CD4-positive, alpha-beta T cell treated with Interferon gamma for 1 hour (primary cell): ENCODE measurements at regions not wholly inside any gene's neighbourhood (a gene's known extent, or its start where the extent isn't known, plus 50 kb on each side); places are given as distances from the start of the nearest gene placed in this dataset.

Source experiments
- DNase-seq: peaks from one replicate; pipeline ENCODE4 v3.0.0-alpha.2; 2020

- no peak for DNase-seq
Measured at GRCh38 chr22:22144858-22145257, 99.7 kb upstream of the VPREB1 start.

- no peak for DNase-seq
Measured at GRCh38 chr22:22143448-22143847, 101.1 kb upstream of the VPREB1 start.

GRCh38 chr22:22142661-22143060, 101.9 kb upstream of the VPREB1 start:
- DNase-seq = no peak

DNA sequence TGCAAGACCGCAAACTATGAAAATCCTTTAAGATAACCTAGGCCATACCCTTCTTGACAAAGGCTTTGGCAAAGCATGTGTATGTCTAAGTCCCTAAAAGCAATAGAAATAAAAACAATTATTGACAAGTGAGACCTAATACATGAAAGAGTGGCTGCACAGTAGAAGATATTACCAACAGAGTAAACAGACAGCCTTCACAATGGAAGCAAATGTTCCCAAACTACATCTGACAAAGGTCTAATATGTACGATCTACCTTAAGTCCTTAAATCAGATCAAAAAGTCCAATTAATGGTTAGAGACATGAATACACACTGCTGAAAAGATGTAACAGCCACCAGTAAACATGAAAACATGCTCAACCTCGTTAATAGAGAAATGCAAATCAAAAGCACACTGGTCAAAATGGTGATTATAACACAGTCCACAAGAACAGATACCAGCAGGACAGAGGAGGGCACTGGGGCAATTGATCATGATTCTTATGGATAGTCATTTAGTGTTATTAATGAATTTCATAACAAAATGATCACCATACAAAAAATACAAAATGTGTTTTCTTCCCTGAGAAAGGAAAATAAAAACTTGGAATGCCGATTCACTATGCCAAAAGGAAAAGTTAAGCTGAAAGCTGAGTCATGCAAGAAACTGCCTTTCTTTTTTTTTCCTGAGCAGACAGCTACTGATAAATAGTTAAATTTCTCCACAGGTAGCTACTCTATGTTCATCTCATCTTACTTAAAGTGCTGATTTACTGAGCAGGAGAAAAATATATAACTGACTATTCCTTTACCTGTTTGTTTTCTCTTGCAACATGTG, 102.6 kb upstream of the VPREB1 start:
- DNase-seq = no peak

GRCh38 chr22:22141031-22141430, 103.6 kb upstream of the VPREB1 start:
- no peak for DNase-seq

GRCh38 chr22:22139364-22139763, 105.2 kb upstream of the VPREB1 start:
- no peak for DNase-seq

DNA sequence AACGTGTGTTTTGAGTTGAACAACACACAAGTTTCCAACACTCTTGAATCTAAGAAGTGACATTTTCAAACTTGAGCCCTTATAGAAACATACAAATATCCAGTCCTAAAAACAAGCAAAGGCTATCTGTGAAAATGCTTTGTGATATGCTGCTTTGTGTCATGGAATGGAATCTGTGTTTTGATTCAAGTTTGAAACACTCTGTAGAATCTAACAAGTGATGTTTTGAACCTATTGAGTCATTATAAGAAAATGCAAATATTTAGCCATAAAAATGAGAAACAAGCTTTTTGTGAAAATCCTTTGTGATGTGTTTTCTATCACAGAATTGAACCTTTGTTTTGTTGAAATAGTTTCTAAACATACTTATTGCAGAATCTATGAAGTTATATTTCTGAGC, 105.7 kb upstream of the VPREB1 start:
- no peak for DNase-seq

DNA sequence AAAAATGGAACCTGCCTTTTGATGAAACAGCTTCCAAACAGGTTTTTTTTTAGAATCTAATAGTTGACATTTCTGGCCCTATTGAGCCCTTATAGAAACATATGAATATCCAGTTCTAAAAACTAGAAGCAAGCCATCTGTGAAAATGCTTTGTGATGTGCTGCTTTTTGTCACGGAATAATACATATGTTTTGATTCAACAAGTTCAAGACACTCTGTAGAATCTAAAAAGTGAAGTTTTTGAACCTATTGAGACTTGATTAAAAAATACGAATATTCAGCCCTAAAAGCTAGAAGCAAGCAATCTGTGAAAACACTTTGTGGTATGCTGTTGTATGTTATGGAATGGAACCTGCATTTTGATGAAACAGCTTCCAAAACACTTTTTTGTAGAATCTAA, 106.7 kb upstream of the VPREB1 start:
- DNase-seq = no peak

DNA sequence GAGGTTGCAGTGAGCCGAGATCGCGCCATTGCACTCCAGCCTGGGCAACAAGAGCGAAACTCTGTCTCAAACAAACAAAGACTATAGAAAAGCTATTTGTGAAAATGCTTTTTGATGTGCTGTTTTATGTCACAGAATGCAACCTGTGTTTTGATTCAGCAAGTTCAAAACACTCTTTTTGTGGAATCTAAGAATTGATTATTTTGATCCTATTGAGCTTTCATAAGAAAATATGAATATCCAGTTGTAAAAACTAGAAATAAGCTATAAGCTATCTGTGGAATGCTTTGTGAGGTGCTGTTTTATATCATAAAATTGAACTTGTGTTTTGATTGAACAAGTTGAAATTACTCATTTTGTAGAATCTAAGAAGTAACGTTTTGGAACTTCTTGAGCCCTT, 110.7 kb upstream of the VPREB1 start:
- DNase-seq = no peak

DNA sequence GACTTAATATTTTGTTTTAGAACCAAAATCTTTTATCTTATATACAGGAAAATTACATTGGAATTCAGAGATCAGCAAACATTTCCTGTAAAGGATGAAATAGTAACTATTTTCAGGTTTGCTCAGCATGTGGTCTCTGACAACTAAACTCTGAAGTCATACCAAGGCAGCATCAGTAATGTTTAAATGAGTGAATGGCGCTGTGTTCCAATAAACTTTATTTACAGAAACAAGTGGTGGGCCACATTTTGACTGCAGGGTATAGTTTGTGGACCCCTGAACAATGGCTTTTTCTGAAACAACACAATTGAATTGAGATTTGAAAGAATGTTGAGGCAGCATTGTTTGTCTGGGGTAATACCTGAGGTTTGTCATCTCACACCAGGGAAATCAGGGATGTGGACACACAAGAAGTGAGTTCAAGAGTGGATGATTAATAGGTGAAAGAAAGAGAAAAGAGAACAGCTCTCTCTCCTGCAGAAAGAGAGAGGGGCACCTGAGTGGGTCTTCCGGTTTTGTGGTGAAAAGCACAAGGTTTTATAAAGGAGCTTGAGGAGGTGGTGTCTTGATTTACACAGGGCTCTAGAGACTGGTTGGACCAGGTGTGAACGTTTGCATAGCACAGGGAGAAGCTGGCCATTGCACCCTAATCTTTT, 113.5 kb upstream of the VPREB1 start:
- no peak for DNase-seq

DNA sequence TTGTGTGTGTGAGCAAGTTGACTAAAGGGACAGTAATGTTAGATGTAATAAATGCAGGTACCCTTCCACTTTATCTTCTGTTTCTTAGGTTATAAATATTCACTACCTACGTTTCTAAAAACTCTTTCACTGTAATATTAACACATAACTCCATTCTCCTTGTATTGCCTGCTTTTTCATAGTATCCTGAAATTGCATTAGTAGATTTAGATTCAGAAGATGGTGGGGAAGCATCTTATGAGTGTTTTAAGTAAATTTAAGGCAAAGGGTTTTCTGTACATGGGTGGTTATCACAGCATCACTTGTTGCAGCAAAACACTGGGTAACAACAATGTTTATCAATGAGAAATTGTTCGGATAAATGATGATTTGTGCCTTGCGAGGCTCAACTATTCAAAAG, 115.2 kb upstream of the VPREB1 start:
- DNase-seq = no peak

DNA sequence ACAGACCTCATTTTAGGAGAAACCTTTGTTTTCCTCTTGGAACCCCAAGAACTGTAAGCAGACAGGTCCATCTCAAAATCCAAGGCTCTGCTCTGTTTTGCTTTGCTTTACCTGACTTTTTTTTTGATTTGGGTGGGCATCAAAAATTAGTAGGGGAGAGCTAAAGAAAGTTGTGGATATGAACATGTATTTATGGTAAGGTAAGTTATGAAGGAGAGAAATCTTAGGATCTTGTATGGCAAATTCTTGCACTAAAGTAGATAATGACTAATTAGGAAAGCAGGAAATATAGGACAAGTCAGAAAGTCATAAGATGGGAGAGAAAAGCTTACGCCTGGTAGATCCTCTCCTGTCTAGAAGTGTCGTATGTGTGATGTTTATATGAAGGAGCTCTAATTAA, 116.1 kb upstream of the VPREB1 start:
- no peak for DNase-seq

GRCh38 chr22:22127100-22127499, 117.5 kb upstream of the VPREB1 start:
- no peak for DNase-seq

GRCh38 chr22:22125579-22126468, 118.8 kb upstream of the VPREB1 start:
- DNase-seq = no peak

DNA sequence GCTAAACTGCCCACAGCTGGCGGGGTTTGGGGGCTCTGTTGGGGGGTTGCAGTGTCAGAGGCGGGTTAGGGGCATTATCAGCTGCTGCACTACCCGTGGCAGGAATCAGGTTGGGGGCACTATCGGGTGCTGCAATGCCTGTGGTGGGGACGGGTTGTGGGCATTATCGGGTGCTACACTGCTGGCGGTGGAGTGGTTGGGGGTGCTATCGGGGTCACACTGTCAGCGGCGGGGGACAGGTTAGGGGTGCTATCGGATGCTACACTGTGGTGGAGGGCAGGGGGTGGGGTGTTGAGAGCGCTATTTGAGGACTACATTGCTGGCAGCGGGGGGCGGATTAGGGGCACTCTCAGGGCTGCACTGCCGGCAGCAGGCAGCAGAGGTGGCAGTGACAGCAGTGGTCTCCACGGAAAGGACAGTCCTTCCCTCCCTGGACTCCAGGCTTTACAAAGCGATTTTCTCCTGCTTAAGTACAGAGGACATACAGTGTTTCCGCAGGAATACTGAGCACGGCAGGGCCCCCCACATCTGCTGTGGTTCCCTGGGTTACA, 119.5 kb upstream of the VPREB1 start:
- no peak for DNase-seq

- DNase-seq = no peak
Measured at GRCh38 chr22:22124374-22124773, 120.2 kb upstream of the VPREB1 start.

- no peak for DNase-seq
Measured at GRCh38 chr22:22123960-22124278, 120.7 kb upstream of the VPREB1 start.

DNA sequence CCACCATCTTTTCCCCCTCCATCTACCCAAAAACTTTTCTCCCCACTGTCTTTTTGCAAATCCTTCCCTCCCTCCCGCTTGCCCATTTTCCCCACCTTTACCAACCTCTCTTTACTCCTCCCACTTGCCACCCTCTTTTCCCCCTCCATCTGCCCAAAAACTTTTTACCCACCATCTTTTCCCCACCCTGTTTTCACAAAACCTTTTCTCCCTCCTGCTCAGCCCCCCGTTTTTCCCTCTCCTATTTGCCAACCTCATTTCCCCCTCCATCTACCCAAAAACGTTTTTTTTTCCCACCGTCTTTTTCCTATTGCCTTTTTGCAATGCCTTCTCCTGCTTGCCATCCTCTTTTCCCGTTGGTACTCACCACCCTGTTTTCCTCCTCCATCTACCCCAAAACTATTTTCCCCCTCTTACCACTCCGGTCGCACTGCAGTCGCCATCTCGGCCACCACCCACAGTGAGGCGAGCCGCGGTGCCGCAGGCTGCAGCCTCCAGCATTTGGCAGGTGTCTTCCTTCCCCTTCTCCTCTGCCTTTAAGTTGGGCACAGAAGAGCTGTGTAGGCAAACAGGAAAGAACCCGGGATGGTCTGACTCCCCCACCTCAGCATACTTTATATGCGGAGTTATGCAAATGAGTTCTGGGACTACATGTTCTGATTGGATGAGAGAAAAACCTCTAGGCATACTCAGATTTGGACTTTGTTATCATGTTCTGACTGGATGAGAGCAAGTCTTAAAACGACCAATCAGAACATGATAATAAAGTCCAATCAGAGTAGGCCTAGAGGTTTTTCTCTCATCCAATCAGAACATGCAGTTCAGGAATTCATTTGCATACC, 121.2 kb upstream of the VPREB1 start:
- DNase-seq = no peak

DNA sequence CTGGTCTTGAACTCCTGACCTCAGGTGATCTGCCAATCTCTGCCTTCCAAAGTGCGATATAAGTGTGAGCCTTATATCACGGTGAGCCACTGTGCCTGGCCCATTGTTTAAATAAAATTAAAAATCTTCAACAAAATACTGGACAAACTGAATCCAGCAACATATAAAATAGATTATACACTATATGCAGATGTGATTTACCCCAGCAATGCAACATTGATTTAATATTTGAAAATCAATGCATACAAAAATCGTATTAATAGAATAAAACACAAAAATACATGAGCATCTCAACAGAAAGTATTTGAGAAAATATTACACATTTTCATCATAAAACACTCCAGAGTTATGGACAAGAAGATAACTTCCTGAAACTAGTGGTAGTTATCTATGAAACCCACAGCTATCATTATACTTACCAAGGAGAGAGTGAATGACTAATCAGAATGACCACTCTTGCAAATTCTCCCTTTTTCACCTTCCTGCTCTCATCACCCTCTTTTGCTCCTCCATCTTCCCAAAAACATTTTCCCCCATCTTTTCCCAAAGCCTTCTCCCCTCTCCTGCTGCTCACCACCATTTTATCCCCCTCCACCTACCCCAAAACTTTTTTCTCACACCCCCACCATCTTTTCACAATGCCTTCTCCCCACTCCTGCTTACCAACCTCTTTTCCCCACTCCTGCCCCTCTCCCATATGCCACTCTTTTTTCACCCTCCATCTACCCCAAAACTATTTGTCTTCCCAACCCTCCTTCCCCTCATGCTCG, 122.1 kb upstream of the VPREB1 start:
- DNase-seq = no peak

GRCh38 chr22:22121445-22121844, 123.1 kb upstream of the VPREB1 start:
- DNase-seq = no peak

- DNase-seq = no peak
Measured at GRCh38 chr22:22120160-22120559, 124.4 kb upstream of the VPREB1 start.

DNA sequence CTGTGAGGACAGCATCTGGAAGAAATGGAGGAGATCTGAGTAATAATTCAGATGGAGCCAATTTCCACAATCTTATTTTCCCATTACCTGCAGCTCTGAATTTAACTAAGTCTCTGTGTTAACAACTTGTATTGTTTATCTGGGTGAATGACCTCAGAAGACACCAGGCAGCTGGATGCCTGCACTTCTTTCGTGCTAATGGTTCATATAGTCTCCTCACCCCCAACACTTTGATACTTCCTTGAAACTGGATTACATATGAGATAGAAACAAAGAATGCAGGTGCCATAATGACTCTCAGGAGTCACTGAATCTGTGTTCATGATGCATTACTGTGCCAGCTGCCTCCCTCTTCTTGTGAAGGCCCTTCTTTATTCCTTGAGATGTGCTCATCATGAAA, 125.6 kb upstream of the VPREB1 start:
- no peak for DNase-seq
